H9 (cell line): ENCODE measurements at regions not wholly inside any gene's neighbourhood (a gene's known extent, or its start where the extent isn't known, plus 50 kb on each side); places are given as distances from the start of the nearest gene placed in this dataset.
"Not testable (repeated sequence)": the region's sequence is repeated elsewhere in the genome, so short reads cannot be mapped to it uniquely, and the experiment has no call there.

Source experiments
- DNase-seq: peaks from one replicate; pipeline ENCODE4 v3.0.0-alpha.2; 2017
- H2AFZ ChIP-seq: one replicate; pipeline ENCODE4 v1.6.1; 2013; ENCODE audit warnings: mild to moderate bottlenecking, low read length, control low read depth, moderate library complexity
- H2AK5ac ChIP-seq: 2 replicates; pipeline ENCODE4 v1.6.1; 2013; ENCODE audit warnings: low read length, control low read depth, mixed read lengths; ENCODE audit not compliant: insufficient read length
- H2BK120ac ChIP-seq: one replicate; pipeline ENCODE4 v1.6.1; 2013; ENCODE audit warnings: low read depth, mild to moderate bottlenecking, low read length, control low read depth, inconsistent platforms; ENCODE audit not compliant: poor library complexity, severe bottlenecking
- H2BK12ac ChIP-seq: 2 replicates; pipeline ENCODE4 v1.6.1; 2013; ENCODE audit warnings: low read length, control low read depth, mixed read lengths, low read depth; ENCODE audit not compliant: insufficient read length
- H2BK15ac ChIP-seq: 2 replicates; pipeline ENCODE4 v1.6.1; 2013; ENCODE audit warnings: low read depth, low read length, control low read depth
- H2BK20ac ChIP-seq: one replicate; pipeline ENCODE4 v1.6.1; 2013; ENCODE audit warnings: low read depth, mild to moderate bottlenecking, low read length, control low read depth, inconsistent platforms; ENCODE audit not compliant: poor library complexity, severe bottlenecking
- H2BK5ac ChIP-seq: 2 replicates; pipeline ENCODE4 v1.6.1; 2013; ENCODE audit warnings: low read length, control low read depth, mixed read lengths; ENCODE audit not compliant: insufficient read length
- H3K14ac ChIP-seq: 2 replicates; pipeline ENCODE4 v1.6.1; 2013; ENCODE audit warnings: low read length, control low read depth; ENCODE audit not compliant: insufficient read depth
- H3K18ac ChIP-seq: 2 replicates; pipeline ENCODE4 v1.6.1; 2013; ENCODE audit warnings: low read depth, mild to moderate bottlenecking, mixed read lengths, low read length, control low read depth; ENCODE audit not compliant: insufficient read length
- H3K23ac ChIP-seq: 2 replicates; pipeline ENCODE4 v1.6.1; 2013; ENCODE audit warnings: low read length, control low read depth, mixed read lengths, low read depth; ENCODE audit not compliant: insufficient read length
- H3K23me2 ChIP-seq: 2 replicates; pipeline ENCODE4 v1.6.1; 2013; ENCODE audit warnings: low read depth, mild to moderate bottlenecking, mixed read lengths, low read length, control low read depth; ENCODE audit not compliant: insufficient read length, poor library complexity, severe bottlenecking
- H3K27ac ChIP-seq: 2 replicates; pipeline ENCODE4 v1.5.1; 2013; ENCODE audit warnings: low read length, control low read depth, mixed read lengths, low read depth; ENCODE audit not compliant: insufficient read length
- H3K27me3 ChIP-seq: 2 replicates; pipeline ENCODE4 v1.6.1; 2013; ENCODE audit warnings: low read length, control low read depth, inconsistent platforms; ENCODE audit not compliant: insufficient read depth
- H3K4ac ChIP-seq: 2 replicates; pipeline ENCODE4 v1.6.1; 2013; ENCODE audit warnings: low read depth, mild to moderate bottlenecking, control low read depth, inconsistent platforms, low read length, moderate library complexity
- H3K4me1 ChIP-seq: 2 replicates; pipeline ENCODE4 v1.6.1; 2013; ENCODE audit warnings: low read length, control low read depth, inconsistent platforms; ENCODE audit not compliant: insufficient read depth
- H3K4me2 ChIP-seq: 2 replicates; pipeline ENCODE4 v1.6.1; 2013; ENCODE audit warnings: low read length, control low read depth, mixed read lengths; ENCODE audit not compliant: insufficient read length, insufficient read depth
- H3K56ac ChIP-seq: 2 replicates; pipeline ENCODE4 v1.6.1; 2013; ENCODE audit warnings: low read depth, mild to moderate bottlenecking, mixed read lengths, low read length, control low read depth; ENCODE audit not compliant: insufficient read length
- H3K79me1 ChIP-seq: 2 replicates; pipeline ENCODE4 v1.6.1; 2013; ENCODE audit warnings: low read depth, mild to moderate bottlenecking, moderate library complexity, low read length, control low read depth, inconsistent platforms; ENCODE audit not compliant: insufficient read depth, poor library complexity, severe bottlenecking
- H3K79me2 ChIP-seq: 2 replicates; pipeline ENCODE4 v1.6.1; 2013; ENCODE audit warnings: low read length, control low read depth, inconsistent platforms; ENCODE audit not compliant: insufficient read depth
- H3K9ac ChIP-seq: 2 replicates; pipeline ENCODE4 v1.6.1; 2013; ENCODE audit warnings: low read length, control low read depth, mixed read lengths; ENCODE audit not compliant: insufficient read length; ENCODE audit errors: extremely low read depth
- H3K9me3 ChIP-seq: one replicate; pipeline ENCODE4 v1.6.1; 2013; ENCODE audit warnings: low read depth, low read length, inconsistent platforms; ENCODE audit not compliant: control insufficient read depth
- H3T11ph ChIP-seq: one replicate; pipeline ENCODE4 v1.6.1; 2013; ENCODE audit warnings: mild to moderate bottlenecking, low read length, control low read depth, inconsistent platforms
- H4K20me1 ChIP-seq: one replicate; pipeline ENCODE4 v1.6.1; 2013; ENCODE audit not compliant: control insufficient read depth, insufficient read length, insufficient read depth
- H4K5ac ChIP-seq: 2 replicates; pipeline ENCODE4 v1.6.1; 2013; ENCODE audit warnings: low read depth, mild to moderate bottlenecking, mixed read lengths, low read length, control low read depth; ENCODE audit not compliant: insufficient read length
- H4K8ac ChIP-seq: replicated peaks from 2 replicates; pipeline ENCODE4 v1.6.1; 2013; ENCODE audit warnings: low read length, control low read depth, mixed read lengths, low read depth; ENCODE audit not compliant: insufficient read length
- H4K91ac ChIP-seq: 2 replicates; pipeline ENCODE4 v1.6.1; 2013; ENCODE audit warnings: low read depth, mild to moderate bottlenecking, moderate library complexity, mixed read lengths, low read length, control low read depth; ENCODE audit not compliant: insufficient read length
- H3K27ac Mint-ChIP-seq, 3 experiments: 2 replicates in 2 of 3; 3 replicates in 1 of 3; pipeline ENCODE4 v1.8.0; 2020 to 2021; ENCODE audit warnings: mixed read lengths in 3 of 3, mild to moderate bottlenecking in 1 of 3, moderate library complexity in 1 of 3
- H3K27me3 Mint-ChIP-seq: 2 replicates; pipeline ENCODE4 v1.8.0; 2021; ENCODE audit warnings: low read depth, mild to moderate bottlenecking, moderate library complexity, mixed read lengths
- H3K36me3 Mint-ChIP-seq, 3 experiments: 2 replicates in 2 of 3; 3 replicates in 1 of 3; pipeline ENCODE4 v1.8.0; 2020 to 2021; ENCODE audit warnings: low read depth in 3 of 3, mixed read lengths in 3 of 3; ENCODE audit not compliant: insufficient read depth in 1 of 3
- H3K4me1 Mint-ChIP-seq, 2 experiments: 2 replicates each; pipeline ENCODE4 v1.8.0; 2020; ENCODE audit warnings: mixed read lengths in 2 of 2
- H3K4me3 Mint-ChIP-seq, 2 experiments: 2 replicates in 1 of 2; 3 replicates in 1 of 2; pipeline ENCODE4 v1.8.0; 2020 to 2021; ENCODE audit warnings: mild to moderate bottlenecking in 2 of 2, mixed read lengths in 2 of 2, moderate library complexity in 1 of 2
- H3K9me3 Mint-ChIP-seq, 2 experiments: 2 replicates in 1 of 2; 3 replicates in 1 of 2; pipeline ENCODE4 v1.8.0; 2020; ENCODE audit warnings: mild to moderate bottlenecking in 2 of 2, mixed read lengths in 2 of 2, moderate library complexity in 1 of 2
- WGBS: extraction: QIAGEN DNeasy Blood & Tissue Kit; methylation state at CpG from one replicate; pipeline ENCODE4 v1.1.7; 2013; ENCODE audit warnings: missing lambda C conversion rate, low lambda C conversion rate, mixed read lengths; ENCODE audit not compliant: insufficient read length; ENCODE audit errors: extremely low coverage; 5-methylcytosine and 5-hydroxymethylcytosine counted together

- not testable (repeated sequence) for H3K9me3 Mint-ChIP-seq, H2BK20ac ChIP-seq, H3K23me2 ChIP-seq, H3K56ac ChIP-seq, H3K4me2 ChIP-seq, H3K79me2 ChIP-seq, H2BK15ac ChIP-seq, H3K9ac ChIP-seq, H3K9me3 ChIP-seq, H2BK120ac ChIP-seq, H3K27ac ChIP-seq, H4K8ac ChIP-seq, H3K4me1 ChIP-seq, H3K14ac ChIP-seq, H3K27me3 ChIP-seq, H3K4me3 Mint-ChIP-seq, H4K5ac ChIP-seq, H3K79me1 ChIP-seq, H2AK5ac ChIP-seq, H3K27me3 Mint-ChIP-seq, H4K20me1 ChIP-seq, H4K91ac ChIP-seq, H2AFZ ChIP-seq, H3K36me3 Mint-ChIP-seq, H3K23ac ChIP-seq, H3K18ac ChIP-seq, DNase-seq, H2BK12ac ChIP-seq, H3T11ph ChIP-seq, H3K27ac Mint-ChIP-seq, H2BK5ac ChIP-seq, H3K4ac ChIP-seq, H3K4me1 Mint-ChIP-seq
- no CpG with 5 or more reads among the region's 10 CpGs for WGBS
These were observed 165.3 kb downstream of the ZNF267 start for GRCh38 chr16:32038783-32039496.

DNA sequence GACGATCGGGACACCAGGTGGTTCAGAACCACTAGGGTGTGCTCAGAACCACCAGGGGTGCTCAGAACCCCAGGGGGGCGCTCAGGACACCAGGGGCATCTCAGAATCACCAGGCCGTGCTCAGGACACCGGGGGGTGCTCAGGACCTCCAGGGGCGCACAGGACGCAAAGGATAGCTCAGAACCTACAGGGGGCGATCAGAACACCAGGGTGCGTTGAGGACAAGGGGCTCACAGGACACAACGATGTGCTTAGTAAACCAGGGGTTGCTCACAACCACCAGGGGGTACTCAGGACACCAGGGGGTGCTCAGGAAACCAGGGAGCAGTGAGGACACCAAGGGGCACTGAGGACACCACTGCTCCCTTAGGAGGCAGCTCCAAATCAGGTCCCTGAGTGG lies 166.3 kb downstream of the ZNF267 start:
- H3K4me3 Mint-ChIP-seq, H3K9ac ChIP-seq, H2BK120ac ChIP-seq, H2AFZ ChIP-seq, H3K23me2 ChIP-seq, H4K20me1 ChIP-seq, H3K23ac ChIP-seq, H3K79me1 ChIP-seq, H3K4me1 Mint-ChIP-seq, H3K36me3 Mint-ChIP-seq, H2BK15ac ChIP-seq, H3K9me3 ChIP-seq, H3K4me1 ChIP-seq, DNase-seq, H3K9me3 Mint-ChIP-seq, H2BK5ac ChIP-seq, H3K4me2 ChIP-seq, H2BK12ac ChIP-seq, H3K27me3 ChIP-seq, H2BK20ac ChIP-seq, H3K27ac Mint-ChIP-seq, H3K56ac ChIP-seq, H4K8ac ChIP-seq, H4K91ac ChIP-seq, H3T11ph ChIP-seq, H4K5ac ChIP-seq, H2AK5ac ChIP-seq, H3K27ac ChIP-seq, H3K79me2 ChIP-seq, H3K27me3 Mint-ChIP-seq, H3K4ac ChIP-seq, H3K18ac ChIP-seq, H3K14ac ChIP-seq: not testable (repeated sequence)
- no CpG with 5 or more reads among the region's 10 CpGs for WGBS
